DMS53 treated with DMSO at 0.1 percent for 48 hours (cell line): ENCODE measurements at regions not wholly inside any gene's neighbourhood (a gene's known extent, or its start where the extent isn't known, plus 50 kb on each side); places are given as distances from the start of the nearest gene placed in this dataset.

Experiments used
- DNase-seq: peaks from one replicate; lab custom pipeline; 2025; ENCODE audit not compliant: unreplicated experiment; lab: John Stamatoyannopoulos, UW

DNA sequence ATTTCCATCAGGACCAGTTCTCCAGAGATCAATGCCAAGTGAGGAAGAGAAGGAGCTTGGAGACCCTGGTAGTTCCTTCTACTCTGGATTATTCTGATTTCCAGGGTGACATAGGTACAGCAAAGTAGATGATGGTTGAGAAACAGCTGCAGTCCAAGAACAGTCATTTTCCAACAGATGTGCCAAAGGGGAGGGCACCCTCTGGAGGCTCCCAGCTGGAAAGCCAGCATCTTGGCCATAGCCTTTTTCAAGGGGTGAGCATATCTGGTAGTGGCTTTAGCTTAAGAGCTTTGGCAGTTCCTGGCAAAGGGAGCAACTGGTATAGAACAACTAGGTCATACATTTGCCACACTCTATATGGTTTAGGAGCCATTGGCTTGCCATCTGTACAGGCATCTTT lies 492.7 kb downstream of the RASEF start:
- peak; percentile 19 for DNase-seq

DNA sequence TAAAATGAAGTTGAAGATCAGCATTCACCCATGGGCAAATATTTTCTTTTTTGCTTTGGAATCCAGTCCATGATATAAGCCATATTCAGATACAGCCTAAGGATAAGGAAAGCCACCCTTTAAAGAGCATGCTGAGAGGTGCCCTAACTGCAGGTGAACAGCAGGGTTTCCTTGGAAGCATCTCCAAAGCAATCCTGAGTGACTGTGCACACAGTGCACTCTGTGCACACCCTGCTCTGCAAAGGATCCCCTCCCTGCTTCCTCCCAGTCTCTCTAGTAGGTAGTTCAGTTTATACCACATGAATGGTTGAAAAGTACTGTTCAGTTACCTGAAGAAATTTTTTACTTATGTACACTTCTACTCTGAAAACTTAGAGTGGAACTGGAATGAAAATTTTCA lies 491.4 kb downstream of the RASEF start:
- DNase-seq, result no peak

DNA sequence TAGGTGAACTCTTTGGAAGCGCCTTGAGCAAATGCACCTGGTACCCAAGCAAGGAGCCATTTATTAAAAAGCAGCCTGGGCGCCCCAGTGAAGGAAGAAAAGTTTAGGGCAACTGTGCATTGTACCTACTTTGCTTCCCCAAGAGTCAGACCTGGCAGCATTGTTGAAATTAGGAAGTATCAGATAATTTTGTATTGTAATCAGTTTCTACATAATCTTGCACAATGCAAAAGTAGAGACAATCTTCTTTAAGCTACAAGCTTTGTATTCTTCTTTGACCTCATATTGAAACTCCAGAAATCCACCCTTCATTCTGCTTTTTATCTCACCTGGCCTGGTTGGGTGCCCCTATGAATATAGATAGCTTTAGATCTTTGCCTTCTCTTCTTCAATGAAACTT lies 490.8 kb downstream of the RASEF start:
- DNase-seq, result no peak

DNA sequence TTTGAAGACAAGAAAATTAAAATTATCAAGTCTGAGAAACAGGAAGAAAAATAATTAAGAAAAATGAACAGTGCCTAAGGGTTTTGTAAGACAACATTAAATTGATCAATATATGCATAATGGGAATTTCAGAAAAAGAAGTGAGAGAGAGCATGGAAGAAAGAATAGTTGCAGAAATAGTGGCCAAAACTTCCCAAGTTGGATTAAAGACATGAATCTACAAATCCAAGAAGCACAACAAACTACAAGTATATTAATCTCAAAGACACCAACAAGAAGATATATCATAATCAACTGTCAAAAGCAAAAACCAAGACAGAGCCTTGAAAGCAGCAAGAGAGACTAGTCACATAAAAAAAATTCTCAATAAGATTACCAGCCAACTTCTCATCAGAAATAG lies 488.0 kb downstream of the RASEF start:
- no peak for DNase-seq

DNA sequence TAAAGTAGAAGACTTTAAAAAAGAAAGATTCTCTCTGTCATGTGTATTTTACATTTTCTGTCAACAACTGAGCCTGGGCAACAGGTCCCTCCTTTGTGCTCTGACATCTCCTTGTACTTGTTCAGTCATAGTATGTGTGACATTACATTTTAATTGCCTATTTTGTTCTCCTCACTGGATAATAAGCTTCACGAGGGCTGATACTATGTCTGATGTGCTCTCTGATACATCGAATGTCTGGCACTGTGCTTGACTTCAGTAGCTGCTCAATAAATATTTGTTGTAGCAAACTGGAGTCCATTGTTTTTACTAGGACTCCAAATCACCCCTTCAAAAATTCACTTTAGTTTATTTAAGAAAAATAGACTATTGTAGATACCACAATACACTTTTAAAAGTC lies 482.0 kb downstream of the RASEF start:
- DNase-seq, result no peak

- no peak for DNase-seq
Observed at GRCh38 chr9:82581516-82581915, 481.4 kb downstream of the RASEF start.

DNA sequence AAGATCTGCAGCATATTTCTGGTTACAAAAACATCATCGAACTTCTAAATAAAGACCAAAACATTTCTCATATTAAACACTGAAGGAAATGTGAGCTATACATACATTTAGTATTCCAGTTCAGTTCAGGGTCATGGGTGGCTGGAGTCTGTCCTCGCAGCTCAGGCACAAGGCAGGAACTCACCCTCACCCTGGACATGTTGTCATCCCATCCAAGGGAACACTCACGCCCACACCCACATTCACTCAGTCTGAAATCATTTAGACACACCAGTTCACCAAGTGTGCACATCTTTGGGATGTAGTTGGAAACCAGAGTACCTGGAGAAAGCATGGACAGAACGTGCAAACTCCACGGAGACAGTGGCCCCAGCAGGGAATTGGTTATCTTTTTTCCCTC lies 481.0 kb downstream of the RASEF start:
- no peak for DNase-seq

DNA sequence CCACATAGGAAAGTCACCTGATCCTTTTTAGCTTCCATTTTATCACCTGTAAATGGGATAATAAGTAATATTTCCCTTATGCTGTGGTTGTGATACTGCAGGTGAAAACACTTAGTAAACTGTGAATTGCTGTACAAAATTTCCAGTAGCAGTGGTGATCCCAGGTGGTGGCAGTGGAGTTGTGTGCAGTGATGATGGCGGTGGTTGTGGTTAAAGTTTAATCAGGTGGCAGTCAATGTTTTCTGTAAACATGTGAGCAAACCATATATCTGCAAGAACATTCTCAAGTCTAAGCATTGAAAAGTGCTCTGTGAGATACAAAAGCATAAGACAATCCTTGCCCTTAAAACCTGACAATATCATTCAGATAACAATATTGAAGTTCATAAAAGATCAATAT lies 480.2 kb downstream of the RASEF start:
- peak; percentile 45 for DNase-seq

- no peak for DNase-seq
Observed at GRCh38 chr9:82583524-82583923, 479.4 kb downstream of the RASEF start.

DNA sequence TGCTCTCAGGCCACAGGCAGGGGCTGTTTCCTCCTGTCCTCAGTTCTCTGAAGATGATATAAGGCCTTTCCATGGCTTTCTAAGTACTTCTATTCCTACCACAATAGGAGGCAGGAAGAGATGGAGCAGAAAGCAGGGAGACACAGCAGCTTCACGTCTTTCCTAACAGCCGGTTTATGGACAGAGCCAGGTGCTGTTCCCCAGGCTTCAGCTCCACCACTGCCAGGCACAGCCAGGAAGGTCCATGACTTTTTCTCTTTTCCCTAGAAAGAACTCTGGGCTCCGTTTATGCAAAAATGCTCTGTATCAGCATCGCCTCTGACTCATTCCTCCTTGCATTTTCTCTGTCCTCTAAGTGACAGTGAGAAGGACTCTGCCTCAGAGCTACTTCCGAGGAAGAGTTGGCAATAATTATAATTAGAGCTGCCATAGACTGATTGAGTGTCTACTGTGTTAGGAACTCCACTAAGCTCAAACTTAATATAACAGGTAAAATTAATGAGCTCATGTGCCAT lies 478.5 kb downstream of the RASEF start:
- DNase-seq, result no peak

DNA sequence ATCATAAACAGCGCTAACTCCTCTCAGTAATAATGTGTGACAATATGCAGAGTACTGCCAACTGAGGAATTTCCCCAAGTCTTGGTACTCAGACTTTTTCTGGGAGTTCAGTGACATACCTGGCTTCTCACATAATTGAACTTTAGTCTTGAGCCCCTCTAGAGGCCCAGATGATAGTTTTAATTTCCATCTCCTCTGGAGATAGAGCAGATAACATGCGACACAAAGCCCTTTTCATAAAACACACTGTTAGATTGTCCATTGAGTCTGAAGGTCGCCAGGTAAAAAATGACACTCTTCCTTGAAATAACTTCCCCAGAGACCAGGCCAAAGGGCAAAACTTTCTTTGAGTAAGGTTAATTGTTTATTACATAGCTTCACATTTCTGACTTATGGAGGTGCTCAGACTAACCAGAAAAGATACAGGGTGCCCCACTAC lies 476.0 kb downstream of the RASEF start:
- no peak for DNase-seq

DNA sequence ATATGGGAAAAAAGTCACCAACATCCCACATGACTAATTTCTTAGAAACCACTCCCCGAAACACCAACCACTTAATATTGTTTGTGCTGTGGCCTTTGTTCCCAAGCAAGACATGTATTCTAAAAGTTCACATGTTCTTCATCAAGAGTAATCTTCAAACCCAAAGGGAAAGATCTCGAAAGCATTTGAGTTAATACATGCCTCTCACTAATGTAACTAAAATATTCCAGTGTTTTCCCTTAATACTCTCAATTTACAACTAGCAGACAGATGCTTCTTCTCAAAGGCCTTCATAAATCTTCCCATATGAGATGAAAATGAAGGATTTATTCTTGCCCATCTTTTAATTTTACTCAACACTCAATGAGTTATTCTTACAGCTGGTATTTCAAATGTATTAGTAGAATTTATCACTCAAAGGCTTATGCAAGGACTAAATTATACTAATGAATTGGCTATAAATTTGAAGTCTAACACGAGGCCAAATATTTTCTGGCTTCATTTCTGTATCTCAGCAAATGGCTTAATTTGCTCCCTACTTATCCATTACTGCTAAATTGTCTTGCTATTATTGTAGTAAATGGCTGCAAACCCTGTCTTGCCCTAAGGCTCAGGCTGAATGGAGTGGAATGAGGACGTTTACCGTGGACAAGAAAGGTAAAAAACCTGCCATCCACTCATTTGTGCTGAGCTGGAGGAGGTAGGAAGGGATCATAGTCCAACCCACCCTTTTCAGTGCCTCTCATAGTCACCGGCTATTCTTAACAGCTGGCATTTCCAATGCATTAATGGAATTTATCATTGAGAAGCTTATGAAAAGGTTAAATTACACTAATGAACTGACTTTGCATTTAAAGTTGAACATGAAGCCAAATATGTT lies 474.4 kb downstream of the RASEF start:
- DNase-seq, result no peak

- no peak for DNase-seq
Observed at GRCh38 chr9:82590845-82591244, 472.1 kb downstream of the RASEF start.

GRCh38 chr9:82593501-82593900 lies 469.4 kb downstream of the RASEF start:
- no peak for DNase-seq

GRCh38 chr9:82597241-82598203 lies 465.4 kb downstream of the RASEF start:
- DNase-seq, result peak; percentile 63

DNA sequence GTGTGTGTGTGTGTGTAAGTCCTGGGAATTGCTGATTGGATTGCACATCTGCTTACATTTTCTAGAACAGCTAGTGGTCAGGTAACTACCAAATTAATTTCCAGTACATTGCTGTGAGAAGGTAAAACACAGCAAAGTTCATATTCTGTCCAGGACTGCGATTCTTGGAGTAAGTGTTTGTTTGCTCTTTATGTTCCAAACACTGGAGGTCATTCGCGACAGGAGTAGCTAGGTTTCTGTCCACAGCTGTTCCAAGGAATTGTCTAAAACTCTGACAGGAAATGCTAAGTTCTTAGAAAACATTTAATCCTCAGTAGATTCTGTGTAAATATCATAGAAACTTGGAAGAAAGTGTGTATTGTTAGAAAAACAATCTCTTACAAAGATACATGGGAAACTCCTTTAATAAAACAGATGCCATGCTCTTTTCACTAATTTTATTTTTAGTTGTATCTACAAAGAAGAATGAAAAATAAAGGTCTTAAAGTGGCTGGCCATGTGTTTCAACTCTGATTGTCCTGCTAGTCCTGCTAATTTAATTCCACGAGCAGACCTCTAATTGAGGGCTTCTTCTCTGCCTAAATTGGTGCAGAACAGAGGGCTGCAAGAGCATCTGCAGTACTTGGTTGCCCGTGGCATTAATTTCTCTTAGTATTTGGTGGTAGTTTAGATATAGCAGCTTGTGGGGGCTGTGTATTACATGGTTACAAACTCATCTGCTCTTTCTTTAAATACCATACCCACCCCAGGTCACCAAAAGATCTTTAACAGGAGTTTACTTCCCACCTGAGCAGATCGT lies 464.5 kb downstream of the RASEF start:
- no peak for DNase-seq

GRCh38 chr9:82599336-82599949 lies 463.5 kb downstream of the RASEF start:
- peak; percentile 23 for DNase-seq

DNA sequence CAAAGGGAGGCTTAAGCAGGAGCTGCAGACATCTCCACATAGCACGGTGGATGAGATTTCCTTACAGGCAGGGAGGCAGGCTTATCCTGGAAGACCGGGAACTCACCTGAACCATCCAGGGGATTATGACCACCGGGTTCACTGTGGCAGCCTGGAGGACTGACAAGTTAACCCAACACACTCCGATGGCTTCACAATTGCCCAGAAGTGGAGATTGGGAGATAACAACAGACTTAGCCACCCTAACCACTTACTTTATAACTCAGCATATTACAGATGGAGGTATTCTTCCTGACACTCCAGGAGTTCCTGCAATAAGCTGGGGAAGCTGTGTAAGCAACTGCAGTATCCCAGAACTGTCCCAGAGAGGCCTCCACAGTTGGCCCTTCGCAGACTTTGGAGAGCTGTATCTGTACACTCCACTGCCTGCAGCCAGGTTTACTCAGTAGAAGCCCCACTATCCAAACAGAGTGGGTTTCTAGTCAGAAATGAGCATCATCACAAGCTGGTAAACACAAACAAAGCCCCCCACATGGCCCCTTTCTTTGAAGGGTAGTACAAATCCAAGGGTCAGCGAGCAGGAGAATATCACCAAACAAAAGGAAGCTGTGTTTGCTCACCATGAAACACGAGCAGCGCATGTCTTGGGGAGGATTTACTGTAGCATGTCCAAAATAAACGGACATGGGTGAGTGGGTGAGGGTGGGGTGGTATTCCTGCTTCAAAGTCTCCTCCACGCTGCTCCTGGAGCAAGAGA lies 462.2 kb downstream of the RASEF start:
- DNase-seq, result peak; percentile 75

DNA sequence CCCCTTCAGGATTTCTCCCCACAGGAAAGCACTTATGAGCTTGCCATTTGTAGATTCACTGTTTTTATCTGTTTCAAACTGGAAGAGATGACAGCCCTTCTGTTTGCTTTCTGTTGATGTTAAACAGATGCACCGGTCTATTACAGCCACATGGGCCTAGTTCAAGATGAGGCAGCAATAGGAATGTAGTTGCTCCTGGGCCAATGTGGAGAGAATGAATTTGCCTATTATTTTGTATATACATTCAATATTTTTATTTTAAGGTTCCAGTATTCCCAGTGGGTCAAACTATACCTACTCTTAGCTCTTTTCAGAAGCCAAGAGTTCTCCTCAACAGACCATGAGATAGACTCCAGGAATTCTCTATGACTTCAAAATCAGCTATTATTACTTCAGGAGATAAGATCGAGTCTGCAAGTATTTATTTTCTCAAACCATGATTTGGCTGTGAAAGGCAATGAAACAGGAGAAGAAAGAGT lies 461.6 kb downstream of the RASEF start:
- peak; percentile 75 for DNase-seq
